Esophagus mucosa (tissue), 1 donor: ENCODE measurements at regions not wholly inside any gene's neighbourhood (a gene's known extent, or its start where the extent isn't known, plus 50 kb on each side); places are given as distances from the start of the nearest gene placed in this dataset.

Experiments
- ATAC-seq: fragments of 200-7000 bp; cut with Tn5 transposase; one replicate; pipeline ENCODE4 v1.9.1; 2020
- donor health status: DM: yes; HTN: yes; CAD: no.

DNA sequence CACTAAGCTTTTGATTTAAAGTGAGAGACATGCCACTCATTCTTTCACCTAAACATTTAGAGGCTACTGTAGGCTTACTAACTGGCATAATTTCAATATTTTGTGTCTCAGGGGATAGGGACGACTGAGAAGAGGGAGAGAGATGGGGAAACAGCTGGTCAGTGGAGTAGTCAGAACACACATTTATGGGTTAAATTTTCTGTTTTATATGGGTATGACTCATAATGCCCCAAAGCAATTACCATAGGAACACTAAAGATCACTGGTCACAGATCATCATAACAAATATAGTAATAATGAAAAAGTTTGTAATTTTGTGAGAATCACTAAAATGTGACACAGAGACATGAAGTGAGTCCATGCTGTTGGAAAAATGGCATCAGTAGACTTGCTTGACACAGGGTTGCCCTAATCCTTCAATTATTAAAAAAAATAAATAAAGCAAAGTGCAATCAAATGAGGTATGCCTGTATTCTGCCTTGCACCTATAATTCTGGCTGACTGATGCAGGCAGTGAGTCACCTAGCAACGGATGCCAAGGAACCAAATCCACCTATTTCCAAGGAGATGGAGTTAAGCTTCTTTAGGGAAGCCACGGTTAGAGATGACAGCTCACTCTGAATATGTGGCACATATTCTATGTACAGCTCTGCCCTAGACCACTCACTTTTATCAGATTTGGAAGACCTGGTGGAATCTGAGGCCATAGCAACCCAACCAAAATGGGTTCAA lies 166.1 kb downstream of the MARCHF11 start:
- ATAC-seq = no peak

DNA sequence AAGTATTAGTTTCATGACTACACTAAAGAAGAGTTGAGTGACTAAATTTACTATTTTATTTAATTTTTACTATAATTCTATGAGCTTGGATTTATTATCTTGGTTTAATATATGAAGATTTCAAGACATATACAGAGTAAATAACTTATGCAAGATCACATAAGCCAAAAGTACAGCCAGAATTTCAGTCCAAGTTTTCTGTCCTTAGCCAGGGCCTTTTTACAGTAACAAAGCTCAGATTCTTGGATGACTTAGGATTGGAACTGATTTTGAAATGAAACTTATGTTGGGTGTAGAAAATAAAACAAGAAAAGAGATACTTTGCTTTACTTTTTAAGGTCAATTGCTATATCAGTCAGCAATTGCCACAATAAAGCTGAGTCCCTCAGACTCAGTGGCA lies 170.3 kb downstream of the MARCHF11 start:
- no peak for ATAC-seq

DNA sequence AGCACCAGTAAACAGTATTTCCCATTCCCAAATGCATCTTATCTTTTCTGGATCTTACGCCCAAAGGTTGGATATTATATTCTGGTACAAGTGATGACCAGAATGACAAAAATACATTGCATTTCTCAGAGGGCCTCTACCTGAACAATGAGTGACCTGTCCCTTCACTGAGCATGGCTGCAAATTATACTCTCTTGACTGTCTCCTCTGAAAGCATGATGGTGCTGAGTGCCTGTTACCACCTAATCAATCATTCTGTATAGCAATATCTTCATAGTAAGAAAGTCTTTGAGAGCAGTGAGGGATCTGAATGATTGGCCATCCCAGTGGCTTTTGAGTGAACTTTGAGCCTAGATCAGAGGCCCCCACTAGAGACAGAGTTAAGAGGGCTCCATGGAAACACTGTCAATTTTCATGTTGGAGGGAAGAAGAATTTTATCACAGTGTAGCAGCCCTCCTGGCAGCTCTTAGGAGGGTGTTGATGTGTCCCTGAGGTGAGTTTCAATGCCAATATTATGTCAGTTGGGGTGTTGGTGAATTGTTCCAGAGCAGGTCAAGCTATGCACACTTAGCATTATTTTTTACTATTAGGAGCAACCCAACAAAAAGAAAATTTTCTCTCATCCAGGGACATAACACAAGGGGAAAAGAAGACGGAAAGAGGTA lies 171.7 kb downstream of the MARCHF11 start:
- no peak for ATAC-seq

DNA sequence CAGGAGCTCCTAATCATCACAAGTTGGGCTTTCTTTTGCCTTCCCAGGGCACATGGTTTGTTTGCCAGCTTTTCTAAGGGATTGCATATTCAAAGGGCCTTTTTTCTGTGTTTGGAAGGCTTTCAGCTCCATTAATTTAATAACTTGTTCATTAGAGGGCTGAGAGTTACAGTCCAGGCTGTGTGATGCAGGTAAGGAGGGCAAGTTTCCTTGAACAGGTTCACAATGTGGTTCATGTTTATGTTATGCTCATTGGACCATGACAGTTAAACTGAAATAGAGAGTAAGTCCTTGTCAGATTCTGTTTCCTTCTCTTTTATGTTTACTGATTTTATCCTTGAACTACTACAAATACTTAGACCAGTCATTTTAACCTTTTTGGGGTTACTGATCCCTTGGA lies 174.4 kb downstream of the MARCHF11 start:
- ATAC-seq = no peak

DNA sequence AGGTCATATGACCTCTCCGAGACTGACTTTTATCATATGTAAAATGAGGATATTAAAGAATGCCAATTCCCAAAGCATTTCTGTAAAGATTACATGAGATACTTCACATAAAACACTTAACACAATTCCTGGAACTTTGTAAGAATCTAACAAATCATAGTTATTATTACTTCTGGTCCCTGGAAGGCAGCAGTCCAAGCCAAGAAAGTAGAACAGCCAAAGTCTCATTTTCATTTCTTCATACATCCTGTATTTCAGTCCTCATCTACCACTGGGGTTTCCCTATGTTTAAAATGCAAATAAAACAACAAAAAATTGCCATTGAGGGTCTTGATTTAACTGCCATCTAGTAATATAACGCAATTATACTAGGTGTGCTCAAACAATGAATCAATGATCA lies 179.5 kb downstream of the MARCHF11 start:
- ATAC-seq = no peak

DNA sequence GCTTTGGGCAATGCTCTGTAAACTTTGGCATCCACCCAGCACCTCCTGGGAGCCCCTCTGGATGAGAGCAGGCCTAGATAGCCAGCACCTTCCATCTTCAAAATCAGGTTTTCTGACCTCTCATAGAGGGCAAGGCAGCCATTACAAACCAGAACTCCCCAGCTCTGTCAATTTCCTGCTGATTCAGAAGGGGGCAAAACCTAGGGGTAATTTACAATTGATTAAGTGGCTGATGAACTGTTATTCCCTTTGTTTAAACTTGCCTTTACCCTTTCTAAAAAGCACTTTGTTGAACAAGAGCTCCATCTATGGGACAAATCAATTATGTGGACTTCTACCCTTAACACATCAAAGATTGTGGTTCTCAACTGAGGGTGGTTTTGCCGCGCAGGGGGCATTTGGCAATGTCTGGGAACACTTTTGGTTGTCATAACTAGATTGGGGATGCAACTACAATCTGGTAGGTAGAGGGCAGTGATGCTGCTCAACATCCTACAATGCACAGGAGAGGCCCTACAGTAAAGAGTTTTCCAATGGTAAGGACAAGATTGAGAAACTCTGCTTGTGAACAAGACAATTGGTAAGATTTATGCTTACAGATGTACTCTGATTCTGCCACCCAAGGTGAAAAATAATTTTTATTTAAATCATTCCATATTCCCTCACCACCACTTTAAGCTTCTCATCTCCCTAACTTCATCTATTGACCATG lies 184.1 kb downstream of the MARCHF11 start:
- ATAC-seq = no peak

DNA sequence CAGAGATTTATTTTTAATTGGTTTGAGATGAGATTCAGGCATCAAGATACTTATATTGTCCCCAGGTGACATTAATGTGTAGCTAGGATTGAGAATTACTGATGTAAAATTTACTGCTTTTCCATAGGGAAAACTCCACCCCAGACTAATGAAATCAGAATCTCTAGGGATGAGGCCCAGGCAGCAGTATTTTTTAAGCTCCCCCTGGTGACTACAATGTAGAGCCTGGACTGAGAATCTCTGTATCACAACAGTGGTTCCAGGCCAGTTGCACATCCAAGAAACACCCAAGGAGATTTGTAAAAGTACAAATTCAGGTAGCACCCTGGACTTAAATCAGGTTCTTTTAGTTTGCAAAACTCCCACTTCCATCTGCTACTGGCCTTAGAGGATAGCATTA lies 185.7 kb downstream of the MARCHF11 start:
- no peak for ATAC-seq

DNA sequence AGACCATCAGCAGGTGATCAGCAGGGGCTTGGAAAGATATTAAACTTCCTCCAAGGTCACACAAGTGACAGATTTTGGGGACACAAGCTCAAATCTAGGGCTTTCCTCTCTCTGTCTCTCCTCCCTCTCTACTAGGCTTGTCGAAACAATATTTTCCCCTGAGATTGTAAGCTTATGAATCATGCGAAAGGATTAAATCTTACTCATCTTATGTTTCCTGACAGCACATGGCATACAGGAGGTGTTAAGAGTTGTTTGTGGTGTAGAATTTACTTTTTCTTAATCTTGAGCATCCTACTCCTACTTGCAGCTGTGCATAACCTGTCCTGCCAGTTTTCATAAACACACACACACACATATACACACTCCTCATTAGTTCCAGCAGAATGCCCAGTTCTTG lies 186.3 kb downstream of the MARCHF11 start:
- peak; percentile 98 for ATAC-seq

DNA sequence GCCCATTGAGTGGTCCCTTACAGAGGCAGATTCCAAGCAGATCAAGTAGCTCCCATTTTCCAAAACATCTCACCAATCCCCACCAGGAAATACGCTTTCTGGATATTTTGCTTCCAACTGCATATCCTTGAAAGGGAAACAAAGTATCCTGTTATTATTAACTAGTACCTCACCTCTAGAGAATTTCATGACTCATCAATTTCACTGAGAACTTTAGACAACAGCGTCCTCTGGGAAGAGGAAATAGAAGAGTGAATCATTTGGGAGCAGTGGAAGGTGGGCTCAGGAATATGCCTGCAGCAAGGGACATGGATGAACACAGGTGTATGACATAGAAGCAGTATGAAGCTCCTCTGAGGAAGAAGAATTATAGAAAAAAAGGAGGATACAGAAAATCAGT lies 186.7 kb downstream of the MARCHF11 start:
- peak; percentile 75 for ATAC-seq

DNA sequence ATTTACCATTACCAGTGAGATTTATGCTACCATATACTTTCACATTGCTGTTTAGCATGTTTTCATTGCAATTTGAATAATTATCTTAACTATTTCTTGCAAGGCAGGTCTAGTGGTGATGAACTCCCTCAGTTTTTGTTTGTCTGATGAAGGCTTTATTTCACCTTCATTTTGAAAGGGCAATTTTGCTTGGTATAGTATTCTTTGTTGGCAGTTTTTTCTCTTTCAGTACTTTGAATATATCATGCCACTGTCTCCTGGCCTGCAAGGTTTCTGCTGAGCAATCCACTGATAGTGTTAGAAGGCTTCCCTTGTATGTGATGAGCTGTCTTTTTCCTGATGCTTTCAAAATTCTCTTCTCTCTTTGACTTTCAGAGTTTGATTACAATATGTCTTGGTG lies 188.0 kb downstream of the MARCHF11 start:
- ATAC-seq = no peak
